NCI-H2227 (cell line): ENCODE measurements at regions not wholly inside any gene's neighbourhood (a gene's known extent, or its start where the extent isn't known, plus 50 kb on each side); places are given as distances from the start of the nearest gene placed in this dataset.

Source experiments
- DNase-seq: peaks from one replicate; lab custom pipeline; 2025; ENCODE audit not compliant: unreplicated experiment; lab: John Stamatoyannopoulos, UW

- peak; percentile 67 for DNase-seq
These were observed 65.6 kb upstream of the POLG start for GRCh38 chr15:89400116-89400781.

- DNase-seq = peak; percentile 75
These were observed 64.9 kb upstream of the POLG start for GRCh38 chr15:89399238-89400115.

GRCh38 chr15:89398896-89399237, 64.2 kb upstream of the POLG start:
- DNase-seq = no peak

DNA sequence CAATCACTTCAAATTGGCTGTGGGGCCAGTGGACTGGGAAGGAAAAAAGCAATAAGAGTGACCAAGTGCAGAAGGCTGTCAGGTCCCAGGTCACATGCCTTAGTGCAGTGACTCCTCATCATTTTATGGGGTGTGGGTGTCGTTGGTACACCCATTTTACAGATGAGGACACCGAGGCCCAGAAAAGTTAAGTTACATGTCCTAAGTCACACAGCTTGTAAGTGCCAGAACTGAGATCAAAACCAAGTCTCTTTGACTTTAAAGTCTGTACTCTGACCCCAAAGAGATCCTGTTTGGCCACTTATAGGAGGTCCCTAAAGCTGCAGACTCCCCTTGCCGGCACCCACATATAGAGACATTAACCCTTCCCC, 63.0 kb upstream of the POLG start:
- no peak for DNase-seq

DNA sequence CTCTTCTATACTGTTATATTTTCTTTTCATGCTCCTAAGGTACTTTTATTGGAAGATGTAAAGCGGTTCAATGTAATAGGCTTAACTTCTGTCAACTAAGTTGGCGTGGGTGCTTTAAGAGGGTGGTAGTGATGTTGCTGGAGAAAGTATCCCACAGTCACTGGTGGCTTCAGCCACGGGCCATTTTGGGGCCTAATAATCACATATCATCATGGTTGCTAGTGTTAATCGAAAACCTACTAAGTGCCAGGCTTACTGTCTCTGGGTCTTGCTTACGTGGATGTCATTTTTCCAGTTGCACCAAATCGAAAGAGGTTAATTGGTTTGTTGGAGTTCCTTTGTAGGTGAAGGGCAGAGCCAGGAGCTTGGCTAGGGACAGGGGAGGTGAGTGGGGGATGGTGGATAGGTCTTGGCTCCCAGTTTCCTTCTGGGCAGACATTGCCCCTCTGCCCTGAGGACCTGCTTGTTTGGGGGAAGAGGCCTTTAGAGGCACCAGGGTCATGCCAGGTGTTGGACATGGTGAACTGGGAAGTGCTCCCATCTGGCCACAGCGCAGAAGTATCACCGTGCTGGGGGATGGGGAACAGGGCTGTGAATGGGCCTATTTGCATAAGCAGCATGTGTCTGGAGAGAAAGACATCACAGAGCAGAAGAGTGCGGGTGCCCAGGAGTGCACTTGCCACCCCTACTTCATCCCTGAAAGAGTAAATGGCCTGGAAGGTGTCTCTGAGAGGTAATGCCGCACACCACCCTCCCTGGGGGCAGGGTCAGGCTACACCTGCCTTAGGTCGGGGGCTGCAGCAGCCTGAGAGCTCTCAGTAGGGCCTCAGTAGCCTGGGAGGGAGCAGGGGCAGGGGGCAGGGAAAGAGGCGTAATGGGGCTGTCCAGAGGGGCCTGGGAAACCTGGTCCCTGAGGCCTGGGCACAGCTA, 62.4 kb upstream of the POLG start:
- no peak for DNase-seq

DNA sequence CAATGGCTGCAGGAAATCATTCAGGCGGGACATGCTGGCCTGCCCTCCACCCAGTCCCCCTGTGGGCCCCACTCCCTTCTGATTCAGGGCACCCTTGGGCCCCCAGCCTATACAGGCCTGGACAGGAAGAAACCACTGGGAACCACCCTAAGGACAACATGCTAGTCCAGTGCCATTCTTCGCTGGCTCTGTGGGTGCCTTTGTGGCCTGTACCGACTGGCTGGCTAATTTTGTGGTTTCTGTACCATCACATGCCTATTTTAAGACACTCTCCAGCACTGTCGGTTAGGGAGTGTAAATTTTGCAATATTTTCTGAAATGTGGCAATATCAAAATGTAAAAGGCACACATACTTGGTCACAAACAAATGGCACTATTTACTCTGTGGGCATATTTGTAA, 61.4 kb upstream of the POLG start:
- DNase-seq = no peak

DNA sequence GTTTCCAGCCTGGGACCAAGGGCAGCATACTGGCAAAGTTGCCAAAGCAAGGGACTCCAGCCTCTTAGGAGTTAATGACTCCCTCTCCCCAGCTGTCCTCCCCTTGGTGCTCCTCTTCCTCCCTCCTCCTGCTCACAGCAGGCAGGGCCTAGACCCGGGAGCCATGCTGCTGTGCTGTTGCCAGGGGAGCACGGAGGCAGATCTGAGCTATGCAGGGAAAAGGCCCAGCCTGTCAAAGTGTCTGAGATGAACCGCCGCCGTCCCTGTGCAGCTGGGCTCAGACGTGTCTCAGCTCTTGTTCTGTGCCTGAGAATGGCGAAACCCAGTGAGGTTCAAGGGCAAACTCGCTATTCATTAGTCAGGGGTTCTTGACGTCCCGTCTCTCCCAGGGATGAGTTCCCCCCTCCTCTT, 60.8 kb upstream of the POLG start:
- DNase-seq = no peak

DNA sequence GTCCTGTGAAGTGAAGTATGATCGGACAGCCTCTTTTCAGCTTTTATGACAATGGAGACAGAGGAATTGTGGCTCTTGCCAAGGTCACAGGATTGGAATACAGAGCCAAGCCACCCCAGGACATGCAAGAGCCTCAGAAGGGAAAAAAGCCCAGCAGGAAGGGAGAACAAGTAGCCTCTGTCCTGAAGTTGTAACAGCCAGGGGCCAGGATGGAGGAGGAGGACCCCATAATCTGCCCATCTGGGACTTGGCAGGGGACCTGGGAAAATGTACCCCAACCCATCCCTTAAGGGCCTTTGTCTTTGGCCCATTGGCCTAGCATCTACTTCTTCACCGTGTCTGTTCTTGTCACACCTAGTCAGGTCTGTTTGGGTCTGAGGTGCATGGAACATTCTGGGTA, 60.4 kb upstream of the POLG start:
- no peak for DNase-seq

DNA sequence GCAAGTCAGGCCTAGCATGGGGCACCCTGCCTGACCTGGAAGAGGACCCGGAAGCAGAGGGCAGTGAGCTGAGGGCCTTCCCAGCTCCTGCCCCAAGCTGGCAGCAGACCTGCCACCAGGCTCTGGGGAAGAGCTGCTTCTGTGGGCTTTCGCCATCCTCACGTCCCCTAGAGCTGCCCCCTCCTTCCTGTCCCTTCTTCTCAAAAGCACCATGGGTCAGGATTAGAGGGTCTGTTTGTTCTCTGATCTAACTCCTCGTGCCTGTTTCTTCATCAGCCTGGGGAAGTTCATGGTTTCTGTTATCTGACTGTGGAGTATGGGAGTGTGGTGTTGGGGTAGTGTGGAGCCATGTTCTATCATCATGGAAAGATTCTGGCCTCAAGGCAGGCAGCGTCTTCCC, 58.4 kb upstream of the POLG start:
- no peak for DNase-seq

DNA sequence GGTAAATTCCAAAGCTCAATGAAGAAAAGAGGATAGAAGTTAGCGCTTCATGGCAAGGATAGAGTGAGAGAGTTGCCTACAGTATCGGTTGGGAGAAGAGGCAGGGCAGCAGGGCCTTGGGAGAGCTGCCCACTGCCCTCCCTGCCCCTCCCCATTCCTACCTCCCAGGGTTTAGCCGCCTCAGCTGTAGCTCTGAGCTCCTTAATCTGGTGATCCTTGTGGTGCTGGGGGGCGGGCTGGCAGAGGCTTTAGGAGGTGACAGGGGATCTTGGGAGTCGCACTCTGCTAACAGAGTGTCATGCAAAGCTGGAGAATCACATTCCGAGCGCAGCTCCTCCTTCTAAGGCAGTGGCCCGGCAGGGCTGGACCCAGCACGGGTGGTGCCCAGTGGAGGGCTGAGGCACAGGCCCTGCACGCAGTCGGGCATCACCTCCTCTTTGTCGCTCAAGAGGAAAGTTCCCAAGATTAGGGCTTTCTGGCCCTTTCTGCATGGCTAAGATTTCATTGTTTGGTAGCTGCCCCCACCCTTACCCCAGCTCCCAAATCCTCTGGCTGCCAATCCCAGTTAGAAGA, 57.1 kb upstream of the POLG start:
- DNase-seq = no peak

DNA sequence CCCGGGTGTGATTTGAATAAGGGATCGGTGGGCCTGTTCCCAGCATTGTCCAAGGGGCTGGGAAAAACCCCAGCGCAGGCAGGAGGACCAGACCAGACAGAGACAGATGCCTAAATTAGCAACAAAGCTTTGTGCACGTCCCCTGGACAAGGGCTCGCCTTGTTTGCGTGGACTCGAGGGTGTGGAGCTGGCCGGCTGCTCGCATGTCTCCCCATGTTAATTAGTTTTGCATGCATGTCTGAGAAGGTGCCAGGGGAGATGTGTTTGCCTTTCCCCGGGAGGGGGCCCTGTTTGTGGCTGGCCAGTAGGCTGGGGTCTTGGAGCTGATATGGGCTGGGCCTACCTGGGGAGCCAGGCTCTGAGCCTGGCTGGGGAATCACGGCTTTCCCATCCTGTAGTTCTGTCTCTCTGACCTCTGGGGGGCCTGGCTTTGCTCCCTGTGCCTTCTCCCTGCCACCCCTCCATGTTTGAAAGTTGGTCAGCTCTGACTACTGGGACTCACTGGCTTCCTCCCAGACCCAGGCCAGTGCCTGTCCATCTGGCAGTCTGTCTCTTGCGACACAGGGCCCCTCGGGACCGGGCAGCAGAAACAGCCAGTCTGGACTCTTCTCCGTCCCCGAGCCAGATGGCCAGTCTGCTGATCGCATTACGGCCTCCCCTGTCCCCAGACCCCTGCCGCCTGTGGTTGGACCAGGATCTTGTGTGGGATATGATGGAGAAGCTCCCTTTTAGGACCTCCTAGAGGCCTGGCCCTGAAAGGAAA, 55.4 kb upstream of the POLG start:
- DNase-seq = no peak

- DNase-seq = no peak
These were observed 52.7 kb upstream of the POLG start for GRCh38 chr15:89387140-89387903.

DNA sequence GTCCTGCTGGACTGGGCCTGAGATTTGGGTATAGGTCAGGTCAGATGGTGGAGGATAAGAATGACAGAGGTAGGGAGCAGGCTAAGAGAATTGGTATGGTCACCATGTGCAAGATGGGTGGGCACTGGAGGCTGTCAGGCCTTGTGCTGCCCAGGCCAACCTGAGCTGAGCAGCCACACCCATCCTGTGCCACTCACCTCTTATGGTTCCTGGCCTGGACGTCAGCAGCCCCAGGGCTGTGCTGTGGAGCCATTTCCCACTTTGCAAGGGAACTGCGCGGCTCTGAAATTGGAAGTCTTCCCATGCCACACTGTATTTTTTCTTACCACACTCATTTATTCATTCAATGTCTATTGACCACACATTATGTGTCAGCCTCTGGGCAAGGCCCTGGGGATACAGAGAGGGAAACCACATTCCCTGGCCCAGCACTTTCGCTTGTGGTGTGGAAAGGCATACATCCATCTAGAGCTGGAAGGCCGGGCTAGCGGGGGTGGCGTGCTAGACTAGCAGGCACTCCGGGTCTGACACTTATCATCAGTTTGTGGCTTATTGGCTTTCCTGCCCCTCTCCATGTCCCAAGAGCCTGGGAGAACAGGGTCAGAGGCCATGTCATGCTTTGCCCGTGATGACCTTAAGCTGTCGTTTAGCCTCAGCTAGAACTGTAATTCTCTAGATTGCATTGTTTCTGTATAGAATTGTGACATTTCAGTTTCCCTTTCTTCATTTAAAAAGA, 51.1 kb upstream of the POLG start:
- no peak for DNase-seq
